Lower lobe of right lung (tissue), 2 donors: ENCODE measurements at regions not wholly inside any gene's neighbourhood (a gene's known extent, or its start where the extent isn't known, plus 50 kb on each side); places are given as distances from the start of the nearest gene placed in this dataset.
"Not testable (repeated sequence)": the region's sequence is repeated elsewhere in the genome, so short reads cannot be mapped to it uniquely, and the experiment has no call there.

ENCODE experiments used
- ATAC-seq, 2 donors: fragments of 200-7000 bp; cut with Tn5 transposase; one replicate each; pipeline ENCODE4 v1.9.1; 2020 to 2022; ENCODE audit warnings: mild to moderate bottlenecking in 2 of 2, moderate library complexity in 2 of 2
- DNase-seq: peaks from one replicate; pipeline ENCODE4 v3.0.0-alpha.2; 2020
- H3K27ac ChIP-seq: fragments of 200-600 bp; one replicate; pipeline ENCODE4 v1.8.0; 2022
- H3K27me3 ChIP-seq: fragments of 200-600 bp; one replicate; pipeline ENCODE4 v1.8.0; 2022; ENCODE audit warnings: low read depth
- H3K36me3 ChIP-seq: fragments of 200-600 bp; one replicate; pipeline ENCODE4 v1.8.0; 2022; ENCODE audit warnings: mild to moderate bottlenecking
- H3K4me1 ChIP-seq: fragments of 200-600 bp; one replicate; pipeline ENCODE4 v1.8.0; 2022
- H3K4me3 ChIP-seq: fragments of 200-600 bp; one replicate; pipeline ENCODE4 v1.8.0; 2022; ENCODE audit warnings: mild to moderate bottlenecking
- H3K9me3 ChIP-seq: fragments of 200-600 bp; one replicate; pipeline ENCODE4 v1.8.0; 2022
- CTCF ChIP-seq: fragments of 200-600 bp; IDR thresholded peaks from one replicate; pipeline ENCODE4 v1.8.0; 2022; ENCODE audit warnings: antibody characterized with exemption, mild to moderate bottlenecking
- intact Hi-C: fragments of 100-400 bp; cut with DNase I; formaldehyde crosslinking; loops from one replicate; pipeline ENCODE4 v1.11.0; 2022
- donor health status: DM: no; HTN: yes; CAD: no; lungs with severe emphysema.

DNA sequence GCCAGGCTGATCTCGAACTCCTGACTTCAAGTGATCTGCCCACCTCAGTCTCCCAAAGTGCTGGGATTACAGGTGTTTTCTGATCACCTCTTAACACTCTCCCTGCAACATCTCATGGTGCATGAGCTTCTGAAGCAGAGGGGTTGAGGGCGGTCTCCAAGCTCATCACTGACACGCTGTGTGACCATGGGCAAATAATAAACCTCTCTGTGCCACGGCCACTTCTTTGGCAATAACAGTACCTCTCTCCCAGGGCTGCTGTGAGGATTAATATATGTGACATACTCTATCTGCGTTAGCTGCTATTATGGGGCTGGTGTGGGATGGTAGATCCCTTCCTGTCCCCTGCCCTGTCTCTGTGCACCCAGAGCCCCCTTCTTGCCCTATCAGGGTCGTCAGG, 62.9 kb upstream of the LHX5 start:
- no peak for ATAC-seq
- TF ChIP-seq CTCF = no peak
- intact Hi-C loops = no loop called here

GRCh38 chr12:113533842-113534375, 62.2 kb upstream of the LHX5 start:
- no peak overlapping the region for H3K27ac ChIP-seq

More for the DNA sequence above, 62.9 kb upstream of the LHX5 start:
- Histone ChIP-seq H3K4me3 (no peak overlapping the region), H3K27me3 (peaks cover 29% of the 10 kb centered on the region), H3K27ac (no peak overlapping the region), H3K9me3 (no peaks in the 10 kb centered on the region), H3K4me1 (no peaks in the 10 kb centered on the region), H3K36me3 (no peaks in the 10 kb centered on the region)
- no peak for DNase-seq

DNA sequence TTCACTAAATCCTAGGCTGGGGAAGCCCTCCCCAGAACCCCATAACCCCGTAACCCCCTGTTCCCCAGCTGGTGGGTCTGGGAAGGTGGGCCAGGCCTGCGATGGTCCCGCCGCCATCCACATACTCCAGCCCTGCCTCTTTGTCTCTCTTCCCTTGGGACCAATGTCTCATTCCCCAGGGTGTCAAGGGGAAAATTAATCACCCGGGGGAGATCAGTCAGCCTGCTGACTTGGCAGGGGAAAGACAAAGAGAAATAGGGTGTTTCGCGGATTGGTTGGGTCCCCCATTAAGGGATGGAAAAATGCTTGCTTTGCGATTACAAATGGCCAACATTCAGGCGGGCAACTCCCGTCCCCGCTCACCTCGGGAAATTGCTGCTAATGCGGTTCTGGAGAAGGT, 60.6 kb upstream of the LHX5 start:
- Histone ChIP-seq H3K4me3 (no peak overlapping the region), H3K4me1 (no peaks in the 10 kb centered on the region), H3K27ac (no peak overlapping the region), H3K36me3 (no peaks in the 10 kb centered on the region), H3K9me3 (no peaks in the 10 kb centered on the region), H3K27me3 (peaks cover 29% of the 10 kb centered on the region)
- intact Hi-C loops = no loop called here
- ATAC-seq (no peak), DNase-seq (no peak)
- TF ChIP-seq CTCF = no peak

More at GRCh38 chr12:113533842-113534375, 62.2 kb upstream of the LHX5 start:
- no peaks in the 10 kb centered on the region for H3K36me3 ChIP-seq
- TF ChIP-seq CTCF = no peak
- H3K4me3 ChIP-seq = no peak overlapping the region
- no peaks in the 10 kb centered on the region for H3K9me3 ChIP-seq
- peaks cover 29% of the 10 kb centered on the region for H3K27me3 ChIP-seq
- no peak for DNase-seq
- H3K4me1 ChIP-seq = no peaks in the 10 kb centered on the region
- intact Hi-C loops = no loop called here
- no peak for ATAC-seq

DNA sequence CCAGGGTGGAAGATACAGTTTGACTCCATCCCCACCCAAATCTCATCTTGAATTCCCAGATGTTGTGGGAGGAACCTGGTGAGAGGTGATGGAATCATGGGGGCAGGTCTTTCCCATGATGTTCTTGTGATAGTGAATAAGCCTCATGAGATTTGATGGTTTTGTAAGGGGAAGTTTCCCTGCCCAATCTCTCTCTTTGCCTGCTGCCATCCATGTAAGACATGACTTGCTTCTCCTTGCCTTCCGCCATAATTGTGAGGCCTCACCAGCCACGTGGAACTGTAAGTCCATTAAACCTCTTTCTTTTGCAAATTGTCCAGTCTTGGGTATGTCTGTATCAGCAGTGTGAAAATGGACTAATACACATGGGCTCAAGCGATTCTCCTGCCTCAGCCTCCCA, 59.4 kb upstream of the LHX5 start:
- ATAC-seq, DNase-seq, H3K36me3 ChIP-seq, H3K9me3 ChIP-seq, intact Hi-C loops, H3K27ac ChIP-seq, H3K4me3 ChIP-seq, H3K4me1 ChIP-seq: not testable (repeated sequence)
- H3K27me3 ChIP-seq = peaks cover 31% of the 10 kb centered on the region

GRCh38 chr12:113528606-113529293, 57.1 kb upstream of the LHX5 start:
- no peak overlapping the region for H3K27ac ChIP-seq
- intact Hi-C loops = no loop called here
- no peaks in the 10 kb centered on the region for H3K36me3 ChIP-seq
- no peak overlapping the region for H3K4me3 ChIP-seq
- no peaks in the 10 kb centered on the region for H3K9me3 ChIP-seq
- H3K4me1 ChIP-seq = no peaks in the 10 kb centered on the region
- TF ChIP-seq CTCF = no peak
- ATAC-seq = no peak
- peaks cover 23% of the 10 kb centered on the region for H3K27me3 ChIP-seq
- DNase-seq = no peak

DNA sequence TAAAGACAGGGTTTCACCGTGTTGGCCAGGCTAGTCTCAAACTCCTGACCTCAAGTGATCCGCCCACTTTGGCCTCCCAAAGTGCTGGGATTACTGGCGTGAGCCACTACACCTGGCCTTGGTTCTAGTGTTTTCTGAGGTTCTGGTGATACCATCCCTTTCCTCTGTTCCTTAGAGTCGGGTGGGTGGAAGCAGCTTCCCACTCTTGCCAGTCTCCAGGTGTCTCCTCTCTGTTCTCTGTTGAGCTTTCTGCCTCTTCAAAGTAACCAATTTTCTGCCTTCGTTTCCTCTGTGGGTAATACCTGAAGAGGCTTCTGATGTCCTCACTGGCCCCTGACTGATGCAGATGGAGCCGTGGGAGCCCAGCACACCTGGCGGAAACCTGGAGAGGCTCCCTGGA, 53.4 kb upstream of the LHX5 start:
- H3K9me3 ChIP-seq = no peaks in the 10 kb centered on the region
- no peak for ATAC-seq
- H3K36me3 ChIP-seq = no peaks in the 10 kb centered on the region
- no peaks in the 10 kb centered on the region for H3K4me1 ChIP-seq
- intact Hi-C loops = no loop called here
- H3K4me3 ChIP-seq = no peak overlapping the region
- no peak for TF ChIP-seq CTCF
- no peak for DNase-seq
- H3K27ac ChIP-seq = no peak overlapping the region
- H3K27me3 ChIP-seq = peaks cover 49% of the 10 kb centered on the region
